NCI-H2227 (cell line): ENCODE measurements at regions not wholly inside any gene's neighbourhood (a gene's known extent, or its start where the extent isn't known, plus 50 kb on each side); places are given as distances from the start of the nearest gene placed in this dataset.

Source experiments
- DNase-seq: peaks from one replicate; lab custom pipeline; 2025; ENCODE audit not compliant: unreplicated experiment; lab: John Stamatoyannopoulos, UW

GRCh38 chr5:117204926-117205869 lies 630.6 kb upstream of the SEMA6A start:
- DNase-seq = no peak

GRCh38 chr5:117204404-117204803 lies 629.8 kb upstream of the SEMA6A start:
- no peak for DNase-seq

- no peak for DNase-seq
These were observed 629.0 kb upstream of the SEMA6A start for GRCh38 chr5:117203584-117203983.

- DNase-seq = no peak
These were observed 626.4 kb upstream of the SEMA6A start for GRCh38 chr5:117201001-117201400.

- DNase-seq = no peak
These were observed 620.5 kb upstream of the SEMA6A start for GRCh38 chr5:117195076-117195475.

- DNase-seq = no peak
These were observed 616.6 kb upstream of the SEMA6A start for GRCh38 chr5:117191251-117191650.

- no peak for DNase-seq
These were observed 615.2 kb upstream of the SEMA6A start for GRCh38 chr5:117189784-117190183.

- DNase-seq = no peak
These were observed 613.6 kb upstream of the SEMA6A start for GRCh38 chr5:117188211-117188610.

GRCh38 chr5:117186751-117187150 lies 612.1 kb upstream of the SEMA6A start:
- DNase-seq = no peak

GRCh38 chr5:117183326-117183725 lies 608.7 kb upstream of the SEMA6A start:
- no peak for DNase-seq

- DNase-seq = no peak
These were observed 607.5 kb upstream of the SEMA6A start for GRCh38 chr5:117182104-117182503.

- no peak for DNase-seq
These were observed 602.7 kb upstream of the SEMA6A start for GRCh38 chr5:117177302-117177701.

- DNase-seq = no peak
These were observed 590.4 kb upstream of the SEMA6A start for GRCh38 chr5:117165068-117165467.

- DNase-seq = no peak
These were observed 587.2 kb upstream of the SEMA6A start for GRCh38 chr5:117161718-117162335.

- DNase-seq = no peak
These were observed 585.8 kb upstream of the SEMA6A start for GRCh38 chr5:117160391-117160790.

GRCh38 chr5:117149312-117149711 lies 574.7 kb upstream of the SEMA6A start:
- DNase-seq = no peak

GRCh38 chr5:117144086-117144485 lies 569.5 kb upstream of the SEMA6A start:
- no peak for DNase-seq

GRCh38 chr5:117143406-117143805 lies 568.8 kb upstream of the SEMA6A start:
- DNase-seq = no peak

GRCh38 chr5:117138523-117138922 lies 563.9 kb upstream of the SEMA6A start:
- no peak for DNase-seq

- DNase-seq = no peak
These were observed 561.2 kb upstream of the SEMA6A start for GRCh38 chr5:117135851-117136250.

- DNase-seq = no peak
These were observed 558.6 kb upstream of the SEMA6A start for GRCh38 chr5:117133198-117133597.

GRCh38 chr5:117131876-117132275 lies 557.3 kb upstream of the SEMA6A start:
- no peak for DNase-seq
